SH-SY5Y (cell line): ENCODE measurements at regions not wholly inside any gene's neighbourhood (a gene's known extent, or its start where the extent isn't known, plus 50 kb on each side); places are given as distances from the start of the nearest gene placed in this dataset.

Source experiments
- GATA2 ChIP-seq: IDR thresholded peaks from 2 replicates; pipeline ENCODE4 v1.6.1; 2011; ENCODE audit warnings: mild to moderate bottlenecking, low read depth, low read length
- GATA3 ChIP-seq: IDR thresholded peaks from 2 replicates; pipeline ENCODE4 v1.6.1; 2011; ENCODE audit warnings: low read depth, mild to moderate bottlenecking, low read length, moderate library complexity

DNA sequence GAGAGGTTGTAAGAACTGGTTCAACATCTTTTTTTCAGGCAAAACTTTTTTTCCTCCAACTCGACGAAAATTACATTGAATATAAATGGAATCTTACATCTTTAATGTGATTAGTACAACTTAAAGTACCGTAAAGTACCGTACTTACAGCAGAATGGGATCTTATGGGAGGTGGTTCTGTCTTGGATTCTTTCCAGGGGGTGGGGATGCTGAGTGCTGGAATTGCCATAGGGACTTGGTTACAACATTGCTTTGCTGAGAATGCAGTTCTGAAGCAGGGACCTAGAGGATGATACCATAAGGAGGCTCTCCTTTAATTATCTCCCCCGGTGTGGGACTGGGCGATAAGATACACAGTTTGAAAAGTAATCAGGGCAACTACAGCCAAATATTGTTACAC lies 186.4 kb downstream of the KLF5 start:
- TF ChIP-seq GATA2 (no peak), GATA3 (no peak)
